PC-9 (cell line): ENCODE measurements at regions not wholly inside any gene's neighbourhood (a gene's known extent, or its start where the extent isn't known, plus 50 kb on each side); places are given as distances from the start of the nearest gene placed in this dataset.

Experiments
- CTCF ChIP-seq: fragments of 200-600 bp; sonication (generic); conservative IDR thresholded peaks from 2 replicates; pipeline ENCODE4 v1.6.1; 2017; ENCODE audit warnings: mixed run types, antibody characterized with exemption, mild to moderate bottlenecking, moderate library complexity
- EZH2 ChIP-seq: fragments of 200-600 bp; sonication (generic); IDR thresholded peaks from 2 replicates; pipeline ENCODE4 v1.8.0; 2017; ENCODE audit warnings: antibody characterized with exemption, low read depth

- TF ChIP-seq CTCF (no peak), EZH2 (no peak)
Measured at GRCh38 chr5:167929841-167930240, 361.6 kb upstream of the WWC1 start.
